ENCODE measurements at regions not wholly inside any gene's neighbourhood (a gene's known extent, or its start where the extent isn't known, plus 50 kb on each side); places are given as distances from the start of the nearest gene placed in this dataset.

DNA sequence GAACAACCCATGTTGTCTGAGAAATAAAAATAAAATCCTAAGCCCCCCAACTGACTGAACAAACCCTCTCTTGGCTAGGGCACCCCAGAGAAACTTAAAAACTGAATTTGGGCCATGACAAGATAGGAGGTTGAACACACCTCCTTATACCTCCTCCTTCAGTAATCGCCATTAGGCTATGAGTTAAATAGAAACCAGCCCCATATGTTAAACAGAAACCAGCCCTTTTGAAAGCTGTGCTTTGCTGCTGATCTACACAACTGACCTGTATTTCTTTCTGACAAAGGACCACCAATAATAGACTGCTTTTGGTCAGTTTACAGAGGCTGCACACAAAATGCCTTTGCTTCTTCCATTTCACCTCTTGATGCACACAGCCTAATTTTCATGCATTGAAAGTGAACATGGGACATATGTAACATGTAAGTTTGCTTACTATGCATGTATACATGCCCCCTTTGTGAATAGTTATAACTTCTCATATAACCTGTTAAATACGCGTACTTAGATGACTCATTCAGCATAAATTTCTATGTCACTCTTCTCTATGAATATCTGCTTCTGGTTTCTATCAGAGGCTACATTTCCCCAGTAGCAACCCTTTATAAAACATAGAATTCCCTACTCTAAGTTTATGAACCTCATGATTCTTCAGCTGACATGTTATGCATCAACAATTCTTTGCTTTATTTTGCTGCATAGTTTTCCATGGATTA lies 462.9 kb downstream of the COL12A1 start:
- Histone ChIP-seq H3K27ac (ENCODE audit: low read length) (no peak overlapping the region), H3K27me3 (ENCODE audit: control insufficient read depth, insufficient read depth, low read length) (no peaks in the 10 kb centered on the region), H3K4me1 (ENCODE audit: control insufficient read depth, insufficient read depth, low read length) (no peaks in the 10 kb centered on the region), H3K4me3 (ENCODE audit: low read length) (no peak overlapping the region), H3K36me3 (ENCODE audit: control insufficient read depth, insufficient read depth, low read length) (no peaks in the 10 kb centered on the region), H3K9me3 (ENCODE audit: control insufficient read depth, insufficient read depth, low read length) (no peaks in the 10 kb centered on the region)
- intact Hi-C loops (cut with micrococcal nuclease): no loop called here
- Mint-ChIP-seq H3K36me3 (no peaks in the 10 kb centered on the region), H3K4me3 (no peak overlapping the region), H3K27ac (no peak overlapping the region), H3K27me3 (ENCODE audit: low read depth in 2 of 2) (no peaks in the 10 kb centered on the region), H3K4me1 (no peaks in the 10 kb centered on the region), H3K9me3 (peaks cover 7% of the 10 kb centered on the region in 2 donors)
- TF ChIP-seq CTCF (IDR thresholded peaks at IDR 0.05): no peak
- DNase-seq (no peak), ATAC-seq (no peak)
- 92% methylated on average over 3 of the region's 3 CpGs for WGBS (ENCODE audit: insufficient coverage)

- peaks cover 4 to 10% of the 10 kb centered on the region in 2 donors for H3K9me3 Mint-ChIP-seq
- intact Hi-C loops (cut with micrococcal nuclease): no loop called here
- H3K27ac Mint-ChIP-seq: no peak overlapping the region
- no peaks in the 10 kb centered on the region for H3K36me3 Mint-ChIP-seq
- H3K4me1 Mint-ChIP-seq: no peaks in the 10 kb centered on the region
- H3K27me3 Mint-ChIP-seq (ENCODE audit: low read depth in 2 of 2): no peaks in the 10 kb centered on the region
- H3K36me3 ChIP-seq (ENCODE audit: control insufficient read depth, insufficient read depth, low read length): no peaks in the 10 kb centered on the region
- no peak overlapping the region for H3K4me3 ChIP-seq (ENCODE audit: low read length)
- no peak overlapping the region for H3K4me3 Mint-ChIP-seq
- DNase-seq (no peak), ATAC-seq (no peak)
- H3K27ac ChIP-seq (ENCODE audit: low read length): no peak overlapping the region
- H3K27me3 ChIP-seq (ENCODE audit: control insufficient read depth, insufficient read depth, low read length): no peaks in the 10 kb centered on the region
- H3K9me3 ChIP-seq (ENCODE audit: control insufficient read depth, insufficient read depth, low read length): no peaks in the 10 kb centered on the region
- no peak for TF ChIP-seq CTCF (IDR thresholded peaks at IDR 0.05)
- no peaks in the 10 kb centered on the region for H3K4me1 ChIP-seq (ENCODE audit: control insufficient read depth, insufficient read depth, low read length)
- WGBS (ENCODE audit: insufficient coverage): 86% methylated on average over 1 of the region's 1 CpG
Measured at GRCh38 chr6:74741646-74742045, 464.2 kb downstream of the COL12A1 start.

GRCh38 chr6:74735304-74735703 lies 470.5 kb downstream of the COL12A1 start:
- ATAC-seq (no peak), DNase-seq (no peak)
- H3K36me3 ChIP-seq (ENCODE audit: control insufficient read depth, insufficient read depth, low read length): no peaks in the 10 kb centered on the region
- no peaks in the 10 kb centered on the region for H3K27me3 ChIP-seq (ENCODE audit: control insufficient read depth, insufficient read depth, low read length)
- no peak overlapping the region for H3K4me3 ChIP-seq (ENCODE audit: low read length)
- Mint-ChIP-seq H3K27me3 (ENCODE audit: low read depth in 2 of 2) (no peaks in the 10 kb centered on the region), H3K4me1 (no peaks in the 10 kb centered on the region), H3K4me3 (no peak overlapping the region), H3K9me3 (peaks cover 8 to 14% of the 10 kb centered on the region in 2 donors), H3K36me3 (no peaks in the 10 kb centered on the region), H3K27ac (no peak overlapping the region)
- intact Hi-C loops (cut with micrococcal nuclease): no loop called here
- H3K27ac ChIP-seq (ENCODE audit: low read length): no peak overlapping the region
- TF ChIP-seq CTCF (IDR thresholded peaks at IDR 0.05): no peak
- H3K9me3 ChIP-seq (ENCODE audit: control insufficient read depth, insufficient read depth, low read length): peaks cover 2% of the 10 kb centered on the region
- no peaks in the 10 kb centered on the region for H3K4me1 ChIP-seq (ENCODE audit: control insufficient read depth, insufficient read depth, low read length)
- WGBS (ENCODE audit: insufficient coverage): 76% methylated on average over 2 of the region's 2 CpGs

GRCh38 chr6:74734901-74735300 lies 471.0 kb downstream of the COL12A1 start:
- H3K4me1 Mint-ChIP-seq: no peaks in the 10 kb centered on the region
- Histone ChIP-seq H3K9me3 (ENCODE audit: control insufficient read depth, insufficient read depth, low read length) (peaks cover 2% of the 10 kb centered on the region), H3K27ac (ENCODE audit: low read length) (no peak overlapping the region), H3K36me3 (ENCODE audit: control insufficient read depth, insufficient read depth, low read length) (no peaks in the 10 kb centered on the region), H3K27me3 (ENCODE audit: control insufficient read depth, insufficient read depth, low read length) (no peaks in the 10 kb centered on the region), H3K4me1 (ENCODE audit: control insufficient read depth, insufficient read depth, low read length) (no peaks in the 10 kb centered on the region), H3K4me3 (ENCODE audit: low read length) (no peak overlapping the region)
- H3K27ac Mint-ChIP-seq: no peak overlapping the region
- DNase-seq (no peak), ATAC-seq (no peak)
- 83% methylated on average over 3 of the region's 3 CpGs for WGBS (ENCODE audit: insufficient coverage)
- no peak for TF ChIP-seq CTCF (IDR thresholded peaks at IDR 0.05)
- H3K9me3 Mint-ChIP-seq: peaks cover 8 to 17% of the 10 kb centered on the region in 2 donors
- H3K4me3 Mint-ChIP-seq: no peak overlapping the region
- H3K27me3 Mint-ChIP-seq (ENCODE audit: low read depth in 2 of 2): no peaks in the 10 kb centered on the region
- H3K36me3 Mint-ChIP-seq: no peaks in the 10 kb centered on the region
- intact Hi-C loops (cut with micrococcal nuclease): no loop called here
